GM12878 (cell line): ENCODE measurements at regions not wholly inside any gene's neighbourhood (a gene's known extent, or its start where the extent isn't known, plus 50 kb on each side); places are given as distances from the start of the nearest gene placed in this dataset.

Experiments
- ATAC-seq: fragments of 200-7000 bp; cut with Tn5 transposase; 3 replicates; pipeline ENCODE4 v1.9.1; 2020; ENCODE audit warnings: mild to moderate bottlenecking, moderate library complexity
- BruUV-seq: library from RNA; stranded (reverse); fragments of 400-500 nt; replicated peaks from 2 replicates; lab custom pipeline; 2021; lab: Mats Ljungman, UMichigan
- CTCF ChIA-PET: fragments of 300-600 bp; sonication (Branson Sonifier 250); formaldehyde crosslinking; extraction: SDS; loops from one replicate; lab custom pipeline; 2021; ENCODE audit warnings: inconsistent platforms; lab: Yijun Ruan, JAX
- POLR2A ChIA-PET: fragments of 350-600 bp; formaldehyde crosslinking; extraction: SDS; loops from one replicate; lab custom pipeline; 2021; ENCODE audit warnings: inconsistent platforms; lab: Charles Lee
- RAD21 ChIA-PET: fragments of 300-600 bp; sonication (Branson Sonifier 250); formaldehyde crosslinking; loops from one replicate; lab custom pipeline; 2023; ENCODE audit warnings: antibody characterized with exemption; ENCODE audit not compliant: unreplicated experiment; lab: Charles Lee
- SMC1A ChIA-PET: fragments of 300-600 bp; sonication (Branson Sonifier 250); formaldehyde crosslinking; loops from one replicate; lab custom pipeline; 2023; ENCODE audit not compliant: unreplicated experiment, uncharacterized antibody; lab: Charles Lee
- DNase-seq: peaks from one replicate; pipeline ENCODE4 v3.0.0-alpha.2; 2011; ENCODE audit warnings: low read depth, low spot score
- FAIRE-seq: peaks from 3 replicates; lab custom pipeline; 2011; peaks lifted over from hg19 to GRCh38; lab: Jason Lieb, UNC
- H2AFZ ChIP-seq: 2 replicates; pipeline ENCODE4 v1.6.0; 2011; ENCODE audit warnings: low read depth, low read length, control low read depth; ENCODE audit not compliant: control insufficient read depth
- H3K27ac ChIP-seq: 2 replicates; pipeline ENCODE4 v1.5.1; 2011; ENCODE audit warnings: control low read depth; ENCODE audit not compliant: control insufficient read depth, insufficient read depth
- H3K27me3 ChIP-seq, 2 experiments: replicated peaks in 1 of 2; 2 replicates each; pipeline versions ENCODE4 v1.6.0 to v1.6.1; 2011; ENCODE audit warnings: low read length in 1 of 2; ENCODE audit not compliant: control insufficient read depth in 2 of 2, insufficient read depth in 2 of 2
- H3K36me3 ChIP-seq, 2 experiments: 2 replicates each; pipeline ENCODE4 v1.5.1; 2011; ENCODE audit warnings: low read length in 1 of 2; ENCODE audit not compliant: control insufficient read depth in 2 of 2, insufficient read depth in 2 of 2
- H3K4me1 ChIP-seq: 2 replicates; pipeline ENCODE4 v1.6.1; 2011; ENCODE audit warnings: mild to moderate bottlenecking, low read length, moderate library complexity, mixed read lengths; ENCODE audit not compliant: control insufficient read depth, insufficient read depth
- H3K4me2 ChIP-seq: 2 replicates; pipeline ENCODE4 v1.6.0; 2011; ENCODE audit warnings: control low read depth; ENCODE audit not compliant: control insufficient read depth, insufficient read depth
- H3K4me3 ChIP-seq: fragments of 200-600 bp; sonication (generic); 2 replicates; pipeline ENCODE4 v1.5.1; 2016
- H3K79me2 ChIP-seq: 2 replicates; pipeline ENCODE4 v1.6.0; 2011; ENCODE audit warnings: low read length; ENCODE audit not compliant: control insufficient read depth, insufficient read depth
- H3K9ac ChIP-seq: 2 replicates; pipeline ENCODE4 v1.8.0; 2011; ENCODE audit warnings: low read length, control low read depth, mixed read lengths; ENCODE audit not compliant: control insufficient read depth, insufficient read depth
- H3K9me3 ChIP-seq: replicated peaks from 3 replicates; pipeline ENCODE4 v1.5.1; 2011; ENCODE audit warnings: mild to moderate bottlenecking, low read length; ENCODE audit not compliant: control insufficient read depth, insufficient read depth
- H4K20me1 ChIP-seq: 2 replicates; pipeline ENCODE4 v1.6.0; 2011; ENCODE audit not compliant: control insufficient read depth, insufficient read depth
- ATF3 ChIP-seq: IDR thresholded peaks from 2 replicates; pipeline ENCODE4 v1.6.1; 2011; ENCODE audit warnings: low read depth, mild to moderate bottlenecking, low read length, moderate library complexity, borderline replicate concordance; ENCODE audit errors: extremely low read depth
- BMI1 ChIP-seq: fragments of 450-650 bp; IDR thresholded peaks from 2 replicates; pipeline ENCODE4 v1.6.1; 2016; ENCODE audit warnings: mild to moderate bottlenecking, moderate library complexity, borderline replicate concordance
- CHD4 ChIP-seq: fragments of 200-600 bp; sonication (generic); IDR thresholded peaks from 2 replicates; pipeline ENCODE4 v1.6.1; 2016; ENCODE audit warnings: mild to moderate bottlenecking
- CTCF ChIP-seq, 3 experiments: IDR thresholded peaks in 2 of 3; conservative IDR thresholded peaks in 1 of 3; 2 replicates each; pipeline ENCODE4 v1.5.1; 2011; ENCODE audit warnings: low read depth in 3 of 3, low read length in 3 of 3, mild to moderate bottlenecking in 3 of 3, control low read depth in 2 of 3, moderate library complexity in 2 of 3, inconsistent platforms in 1 of 3, mixed read lengths in 1 of 3; ENCODE audit not compliant: control insufficient read depth in 2 of 3, insufficient read depth in 1 of 3; ENCODE audit errors: extremely low read depth in 1 of 3
- HCFC1 ChIP-seq: fragments of 150-350 bp; IDR thresholded peaks from 2 replicates; pipeline ENCODE4 v1.6.1; 2014; ENCODE audit warnings: low read length
- MEF2B ChIP-seq: fragments of 450-650 bp; IDR thresholded peaks from 2 replicates; pipeline ENCODE4 v1.6.1; 2018; ENCODE audit warnings: mild to moderate bottlenecking, moderate library complexity; ENCODE audit not compliant: partially characterized antibody, poor library complexity, severe bottlenecking
- MLLT1 ChIP-seq: fragments of 450-650 bp; IDR thresholded peaks from 2 replicates; pipeline ENCODE4 v1.6.1; 2016; ENCODE audit warnings: mild to moderate bottlenecking
- NFXL1 ChIP-seq: fragments of 450-650 bp; IDR thresholded peaks from 2 replicates; pipeline ENCODE4 v1.6.1; 2017; ENCODE audit warnings: antibody characterized with exemption, mild to moderate bottlenecking, borderline replicate concordance
- NFYB ChIP-seq: IDR thresholded peaks from 2 replicates; pipeline ENCODE4 v1.6.1; 2011; ENCODE audit warnings: low read depth, mild to moderate bottlenecking, low read length, improper control_type of control experiment, moderate library complexity; ENCODE audit not compliant: insufficient read depth
- SMARCA5 ChIP-seq: fragments of 450-650 bp; IDR thresholded peaks from 2 replicates; pipeline ENCODE4 v1.6.1; 2017; ENCODE audit warnings: mild to moderate bottlenecking
- SREBF1 ChIP-seq: IDR thresholded peaks from 2 replicates; pipeline ENCODE4 v1.6.1; 2012; ENCODE audit warnings: mild to moderate bottlenecking, low read length
- WGBS: methylation state at CpG from one replicate; pipeline ENCODE4 v1.1.6; 2016; ENCODE audit warnings: low lambda C conversion rate; ENCODE audit not compliant: insufficient replicate concordance, insufficient coverage; ENCODE audit errors: missing lambda C conversion rate; 5-methylcytosine and 5-hydroxymethylcytosine counted together
- in situ Hi-C: fragments of 300-500 bp; cut with MboI; formaldehyde crosslinking; loops from 9 replicates; pipeline ENCODE4 v1.14.3; 2018; ENCODE audit warnings: mixed read lengths
- intact Hi-C: fragments of 100-400 bp; cut with micrococcal nuclease; formaldehyde crosslinking; loops from one replicate; pipeline ENCODE4 v1.14.2; 2022; ENCODE audit not compliant: unreplicated experiment

GRCh38 chr2:173754165-173754564 is 211.0 kb downstream of the SP3 start (continued):
- TF ChIP-seq ATF3 = no peak
- TF ChIP-seq MEF2B = no peak
- no peak for TF ChIP-seq HCFC1

- ChIA-PET POLR2A (no interaction called here), CTCF (no interaction called here), SMC1A (interaction anchor here (1.0 kb wide), 1 partner anchor 597 kb away, joined by 3 read pairs; no protein-coding TSS in a partner anchor), RAD21 (no interaction called here)
- WGBS = 32% methylated on average over 3 of the region's 3 CpGs
- intact Hi-C loops (loop anchor here (10.0 kb wide), 2 partner anchors 290 to 580 kb away; partner anchors contain the start of gene SP9), in situ Hi-C loops (no loop called here)
- Histone ChIP-seq H3K9me3 (no peaks in the 10 kb centered on the region), H3K79me2 (no peaks in the 10 kb centered on the region), H3K4me1 (no peaks in the 10 kb centered on the region), H3K9ac (no peak overlapping the region), H2AFZ (no peak overlapping the region), H4K20me1 (no peaks in the 10 kb centered on the region), H3K27ac (no peak overlapping the region), H3K36me3 (no peaks in the 10 kb centered on the region), H3K27me3 (no peaks in the 10 kb centered on the region; a peak in 1 of 4 replicates), H3K4me3 (no peak overlapping the region), H3K4me2 (no peak overlapping the region)
- FAIRE-seq (no peak), ATAC-seq (no peak), DNase-seq (no peak)
- no peak for TF ChIP-seq SMARCA5
- TF ChIP-seq NFYB = no peak
- BruUV-seq = no TSS peak
These were observed 210.3 kb downstream of the SP3 start for GRCh38 chr2:173754837-173755236.

- CTCF ChIA-PET = no interaction called here
- Histone ChIP-seq H3K4me1 (no peaks in the 10 kb centered on the region), H2AFZ (no peak overlapping the region), H3K9ac (no peak overlapping the region), H3K9me3 (no peaks in the 10 kb centered on the region), H3K4me2 (no peak overlapping the region), H3K4me3 (no peak overlapping the region), H3K36me3 (no peaks in the 10 kb centered on the region), H3K79me2 (no peaks in the 10 kb centered on the region), H4K20me1 (no peaks in the 10 kb centered on the region), H3K27me3 (no peaks in the 10 kb centered on the region; a peak in 1 of 4 replicates), H3K27ac (no peak overlapping the region)
- ATAC-seq (no peak), FAIRE-seq (no peak), DNase-seq (no peak)
- SMC1A ChIA-PET = no interaction called here
- WGBS = 50% methylated on average over 2 of the region's 2 CpGs
- intact Hi-C loops = loop anchor here (10.0 kb wide), 2 partner anchors 289 to 579 kb away; partner anchors contain the start of gene SP9
- RAD21 ChIA-PET = no interaction called here
- POLR2A ChIA-PET = no interaction called here
- no TSS peak for BruUV-seq
- in situ Hi-C loops = no loop called here
- TF ChIP-seq CHD4 (no peak), HCFC1 (no peak), BMI1 (no peak), CTCF (IDR thresholded peaks at IDR 0.05 in 2 of 3, conservative IDR thresholded peaks at IDR 0.05 in 1 of 3; ENCODE audit: control insufficient read depth in 2 of 3, extremely low read depth in 1 of 3, insufficient read depth in 1 of 3, low read depth in 3 of 3, low read length in 3 of 3) (no peak), NFXL1 (no peak), SREBF1 (no peak), MLLT1 (no peak)
These were observed 209.4 kb downstream of the SP3 start for GRCh38 chr2:173755798-173756197.
